Activated CD8-positive, alpha-beta T cell treated with anti-CD3 and anti-CD28 coated beads, Interleukin-2, amount 10 ng/mL, durations not matched to agents 7 days and 5 days (primary cell): ENCODE measurements at regions not wholly inside any gene's neighbourhood (a gene's known extent, or its start where the extent isn't known, plus 50 kb on each side); places are given as distances from the start of the nearest gene placed in this dataset.

Experiments used
- ATAC-seq: fragments of 150-1000 bp; cut with Tn5 transposase; one replicate; pipeline ENCODE4 v1.10.0; 2021; ENCODE audit warnings: moderate library complexity
- CTCF ChIA-PET: fragments of 350-600 bp; sonication (Branson Sonifier 250); formaldehyde crosslinking; loops from one replicate; lab custom pipeline; 2021; ENCODE audit warnings: antibody characterized with exemption; lab: Charles Lee
- POLR2A ChIA-PET: fragments of 350-600 bp; sonication (Branson Sonifier 250); formaldehyde crosslinking; loops from one replicate; lab custom pipeline; 2021; ENCODE audit warnings: antibody characterized with exemption; lab: Charles Lee
- DNase-seq: peaks from one replicate; pipeline ENCODE4 v3.0.0-alpha.2; 2020
- H3K27ac Mint-ChIP-seq: one replicate; pipeline ENCODE4 v1.8.0; 2021; ENCODE audit warnings: mild to moderate bottlenecking, mixed read lengths
- H3K27me3 Mint-ChIP-seq: one replicate; pipeline ENCODE4 v1.8.0; 2021; ENCODE audit warnings: low read depth, mixed read lengths
- H3K36me3 Mint-ChIP-seq: one replicate; pipeline ENCODE4 v1.8.0; 2021; ENCODE audit warnings: low read depth, mixed read lengths
- H3K4me1 Mint-ChIP-seq: one replicate; pipeline ENCODE4 v1.8.0; 2021; ENCODE audit warnings: low read depth, mixed read lengths
- H3K4me3 Mint-ChIP-seq: one replicate; pipeline ENCODE4 v1.8.0; 2021; ENCODE audit warnings: mild to moderate bottlenecking, mixed read lengths
- H3K9me3 Mint-ChIP-seq: one replicate; pipeline ENCODE4 v1.8.0; 2022; ENCODE audit warnings: mixed read lengths; ENCODE audit not compliant: insufficient read depth

DNA sequence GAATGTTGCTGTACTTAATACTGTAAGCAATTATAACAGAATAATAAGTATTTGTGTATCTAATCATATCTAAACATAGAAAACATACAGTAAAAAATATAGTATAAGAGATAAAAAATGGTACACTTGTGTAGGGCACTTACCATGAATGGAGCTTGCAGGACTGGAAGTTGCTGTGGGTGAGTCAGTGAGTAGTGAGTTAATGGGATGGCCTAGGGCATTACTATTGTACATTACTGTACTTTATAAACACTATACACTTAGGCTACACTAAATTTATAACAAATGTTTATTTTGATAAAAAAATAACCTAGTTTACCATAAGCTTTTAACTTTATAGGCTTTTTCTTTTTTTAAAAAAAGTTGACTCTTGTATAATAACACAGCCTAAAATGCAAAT, 1071.2 kb upstream of the SEL1L start:
- Mint-ChIP-seq H3K4me1 (no peaks in the 10 kb centered on the region), H3K9me3 (peaks cover 6% of the 10 kb centered on the region), H3K36me3 (no peaks in the 10 kb centered on the region), H3K4me3 (no peak overlapping the region), H3K27ac (no peak overlapping the region), H3K27me3 (no peaks in the 10 kb centered on the region)
- ChIA-PET POLR2A (no interaction called here), CTCF (no interaction called here)
- no peak for ATAC-seq
- DNase-seq = no peak

DNA sequence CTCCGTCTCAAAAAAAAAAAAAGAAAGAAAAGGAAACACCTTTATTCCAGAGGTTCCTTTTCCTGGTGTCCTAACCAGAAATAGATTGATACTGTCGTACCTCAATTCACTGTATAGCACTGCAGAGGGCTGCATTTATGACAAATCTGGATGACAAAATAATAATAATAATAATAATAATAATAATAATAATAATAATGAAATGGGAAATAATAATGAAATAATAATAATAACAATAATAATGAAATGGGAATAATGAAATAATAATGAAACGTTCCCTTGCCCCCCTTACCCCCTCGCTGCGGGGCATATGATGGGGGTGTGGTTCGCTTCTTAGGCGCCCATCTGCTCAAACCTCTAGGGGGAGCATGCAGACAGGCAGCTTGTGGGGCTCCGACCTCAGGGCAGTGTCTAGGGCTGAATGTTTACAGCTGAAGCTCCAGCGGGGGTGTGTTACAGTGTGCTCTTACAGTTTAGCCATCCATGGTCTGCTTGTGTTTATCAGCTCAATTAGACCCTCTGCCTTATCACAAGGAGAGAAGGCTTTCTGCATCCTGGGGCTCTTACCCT, 1088.3 kb upstream of the SEL1L start:
- Mint-ChIP-seq H3K4me1 (no peaks in the 10 kb centered on the region), H3K27me3 (no peaks in the 10 kb centered on the region), H3K4me3 (no peak overlapping the region), H3K36me3 (no peaks in the 10 kb centered on the region), H3K9me3 (peaks cover 17% of the 10 kb centered on the region), H3K27ac (no peak overlapping the region)
- CTCF ChIA-PET = no interaction called here
- DNase-seq (no peak), ATAC-seq (no peak)
- POLR2A ChIA-PET = no interaction called here

DNA sequence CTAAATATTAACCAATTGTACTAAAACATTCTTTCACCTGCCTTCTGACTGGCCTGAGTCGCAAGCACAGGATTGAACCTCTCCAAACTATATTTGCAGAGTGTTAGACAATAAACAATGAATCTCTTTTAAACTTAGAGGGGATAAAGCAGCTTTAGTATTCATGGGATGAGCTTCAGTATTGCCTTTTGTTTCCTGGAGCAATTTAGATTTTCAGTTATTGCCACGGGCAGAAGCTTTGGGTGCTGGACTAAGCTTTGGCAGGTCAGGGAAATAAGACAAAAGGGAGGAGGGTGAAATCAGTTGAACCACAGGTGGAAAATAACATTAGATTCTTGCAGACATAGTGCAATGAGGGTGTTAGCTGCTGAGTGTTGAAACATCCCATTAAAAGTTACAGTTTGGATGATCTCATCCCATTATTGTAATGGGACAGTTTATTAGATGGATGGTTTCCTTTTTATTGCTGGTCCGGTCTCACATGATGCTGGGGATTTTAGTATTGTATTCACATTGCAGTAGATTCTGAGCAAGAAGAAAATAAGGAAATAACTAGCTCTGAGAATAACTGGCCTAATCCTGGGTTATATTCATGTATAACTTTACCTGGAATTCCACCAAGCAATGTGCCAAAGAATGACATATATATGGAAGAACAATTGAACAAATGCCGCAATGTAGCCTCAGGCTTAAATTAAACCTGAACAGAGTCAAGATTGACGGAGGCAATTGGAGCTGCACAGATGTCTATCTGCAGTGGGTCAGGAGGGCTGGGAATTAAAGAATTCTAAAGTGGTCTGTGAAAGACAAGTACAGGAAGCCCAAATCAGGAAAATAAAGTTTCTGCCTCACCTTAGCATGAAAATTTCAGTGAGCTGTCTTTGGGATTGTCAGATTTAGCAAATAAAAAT, 1092.8 kb upstream of the SEL1L start:
- no peak for DNase-seq
- Mint-ChIP-seq H3K9me3 (peaks cover 9% of the 10 kb centered on the region), H3K27me3 (no peaks in the 10 kb centered on the region), H3K4me3 (no peak overlapping the region), H3K27ac (no peak overlapping the region), H3K4me1 (no peaks in the 10 kb centered on the region), H3K36me3 (no peaks in the 10 kb centered on the region)
- ATAC-seq = no peak
- POLR2A ChIA-PET = no interaction called here
- CTCF ChIA-PET = no interaction called here

DNA sequence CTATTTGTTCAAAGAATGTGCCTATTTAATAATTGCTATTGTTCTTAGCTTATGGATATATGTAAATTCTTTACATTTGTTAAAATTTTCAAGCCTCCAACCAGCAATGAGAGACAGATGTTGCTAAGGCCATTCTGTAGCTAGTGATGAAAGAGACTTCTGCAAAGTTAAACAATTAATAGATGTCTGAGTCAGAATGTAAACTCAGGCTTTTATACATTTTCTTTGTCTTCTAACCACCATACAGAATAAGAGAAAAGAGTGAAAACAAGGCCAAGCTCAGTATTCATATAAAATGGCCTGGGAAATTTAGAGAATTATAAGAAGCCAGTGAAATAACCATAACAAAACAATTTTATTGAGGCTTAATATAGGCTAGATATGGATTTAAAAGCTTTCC, 1102.3 kb upstream of the SEL1L start:
- ATAC-seq (no peak), DNase-seq (no peak)
- POLR2A ChIA-PET = no interaction called here
- peaks cover 21% of the 10 kb centered on the region for H3K9me3 Mint-ChIP-seq
- no peaks in the 10 kb centered on the region for H3K36me3 Mint-ChIP-seq
- CTCF ChIA-PET = no interaction called here
- no peaks in the 10 kb centered on the region for H3K27me3 Mint-ChIP-seq
- no peak overlapping the region for H3K27ac Mint-ChIP-seq
- H3K4me1 Mint-ChIP-seq = no peaks in the 10 kb centered on the region
- H3K4me3 Mint-ChIP-seq = no peak overlapping the region

DNA sequence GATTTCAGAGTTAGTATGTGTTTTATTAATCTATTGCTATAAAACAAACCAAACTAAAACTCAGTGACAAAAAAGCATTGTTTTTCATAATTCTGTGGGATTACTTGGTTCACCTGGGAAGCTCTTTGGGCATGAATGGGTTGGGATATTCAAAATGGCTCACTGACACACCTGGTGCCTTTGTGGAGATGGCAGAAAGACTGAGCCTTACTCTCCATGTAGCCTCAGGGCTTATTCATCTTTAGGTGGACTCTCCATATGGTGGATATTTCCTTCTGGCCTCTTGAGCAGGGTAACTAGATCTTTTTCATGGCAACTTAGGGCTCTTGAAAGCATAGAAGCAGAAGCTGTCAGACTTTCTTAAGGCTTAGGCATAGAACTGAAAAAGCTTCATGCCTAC, 1102.8 kb upstream of the SEL1L start:
- H3K27me3 Mint-ChIP-seq = no peaks in the 10 kb centered on the region
- H3K4me3 Mint-ChIP-seq = no peak overlapping the region
- H3K27ac Mint-ChIP-seq = no peak overlapping the region
- no peaks in the 10 kb centered on the region for H3K36me3 Mint-ChIP-seq
- ATAC-seq (no peak), DNase-seq (no peak)
- no peaks in the 10 kb centered on the region for H3K4me1 Mint-ChIP-seq
- CTCF ChIA-PET = no interaction called here
- POLR2A ChIA-PET = no interaction called here
- H3K9me3 Mint-ChIP-seq = peaks cover 20% of the 10 kb centered on the region

DNA sequence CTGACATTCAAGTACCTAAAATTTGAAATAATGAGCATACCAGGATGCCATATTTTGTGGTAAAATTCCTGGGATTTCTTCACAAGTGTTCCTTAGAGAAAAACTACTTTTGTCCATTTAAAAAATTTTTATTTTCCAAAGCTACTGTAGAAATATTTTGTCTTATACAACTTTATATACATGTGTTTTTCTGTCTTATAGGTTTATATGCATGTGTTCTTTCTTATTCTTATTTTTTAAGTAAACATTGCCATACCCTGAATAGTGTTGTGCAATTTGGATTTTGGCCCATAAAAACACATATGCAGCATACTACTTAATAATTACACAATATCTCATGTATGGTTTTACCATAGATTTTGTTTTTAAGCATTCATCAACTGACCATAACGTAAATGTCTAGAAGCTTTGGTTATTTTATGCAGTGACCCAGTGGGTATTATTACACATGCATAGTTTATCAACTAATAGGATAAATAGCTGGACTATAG, 1107.4 kb upstream of the SEL1L start:
- Mint-ChIP-seq H3K27ac (no peak overlapping the region), H3K4me3 (no peak overlapping the region), H3K27me3 (no peaks in the 10 kb centered on the region), H3K36me3 (no peaks in the 10 kb centered on the region), H3K9me3 (peaks cover 4% of the 10 kb centered on the region), H3K4me1 (no peaks in the 10 kb centered on the region)
- ChIA-PET POLR2A (no interaction called here), CTCF (no interaction called here)
- ATAC-seq = no peak
- DNase-seq = no peak

DNA sequence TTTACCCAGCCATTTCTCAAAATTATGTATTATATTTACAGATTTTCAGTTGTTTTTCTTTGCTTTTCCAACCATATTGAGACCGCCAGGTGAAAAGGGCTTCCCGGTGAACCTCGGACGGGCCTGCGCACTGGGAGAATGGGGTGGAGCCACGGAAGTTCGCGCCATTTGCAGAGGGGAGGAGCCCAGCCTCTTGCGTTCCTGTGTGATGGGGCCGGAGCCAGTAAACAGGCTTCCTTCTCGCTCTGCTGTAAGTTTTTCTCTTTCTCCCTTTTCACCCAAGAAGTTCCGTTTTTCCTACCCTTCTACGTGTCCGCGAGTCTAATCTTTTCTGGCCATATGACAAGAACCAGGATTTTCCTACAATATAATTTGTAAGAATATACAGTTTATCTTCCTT, 1108.8 kb upstream of the SEL1L start:
- no peak for DNase-seq
- no peaks in the 10 kb centered on the region for H3K36me3 Mint-ChIP-seq
- POLR2A ChIA-PET = no interaction called here
- H3K9me3 Mint-ChIP-seq = peaks cover 5% of the 10 kb centered on the region
- no peak overlapping the region for H3K27ac Mint-ChIP-seq
- no peaks in the 10 kb centered on the region for H3K4me1 Mint-ChIP-seq
- no peak overlapping the region for H3K4me3 Mint-ChIP-seq
- CTCF ChIA-PET = no interaction called here
- ATAC-seq = no peak
- H3K27me3 Mint-ChIP-seq = no peaks in the 10 kb centered on the region

DNA sequence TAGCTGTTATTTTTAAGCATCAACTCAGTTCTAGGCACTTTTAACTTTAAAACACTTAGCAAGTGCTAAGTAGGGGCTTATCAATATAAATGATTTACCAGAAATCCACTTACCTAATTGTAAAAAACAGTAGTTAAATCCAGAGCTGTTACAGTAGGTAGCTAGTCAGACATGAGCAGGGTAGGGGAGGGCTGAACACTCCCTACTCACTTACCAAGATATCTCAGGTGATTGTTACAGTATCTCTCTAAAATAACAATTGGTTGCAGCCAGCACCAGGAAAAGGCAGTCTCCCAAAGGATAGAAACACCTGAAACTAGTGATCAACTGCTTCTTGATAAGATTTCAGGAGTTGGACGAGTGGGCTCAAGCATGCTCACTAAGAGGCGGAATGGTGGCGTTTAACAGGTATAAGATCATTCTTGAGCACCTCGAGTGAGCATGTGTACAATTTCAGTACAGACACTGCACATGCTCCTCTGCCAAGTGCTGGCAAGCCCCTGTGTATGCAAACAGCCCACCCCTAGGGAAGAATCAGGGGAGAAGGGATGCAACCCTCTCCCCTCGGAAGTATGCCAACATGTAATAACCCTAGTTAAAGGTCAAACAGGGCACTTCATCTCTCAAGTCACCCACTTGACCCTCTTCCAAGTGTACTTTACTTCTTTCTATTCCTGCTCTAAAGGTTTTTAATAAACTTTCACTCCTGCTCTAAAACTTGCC, 1113.6 kb upstream of the SEL1L start:
- Mint-ChIP-seq H3K4me1 (no peaks in the 10 kb centered on the region), H3K27me3 (no peaks in the 10 kb centered on the region), H3K4me3 (no peak overlapping the region), H3K36me3 (no peaks in the 10 kb centered on the region), H3K9me3 (peaks cover 7% of the 10 kb centered on the region), H3K27ac (no peak overlapping the region)
- ChIA-PET POLR2A (no interaction called here), CTCF (no interaction called here)
- DNase-seq = no peak
- ATAC-seq = no peak

DNA sequence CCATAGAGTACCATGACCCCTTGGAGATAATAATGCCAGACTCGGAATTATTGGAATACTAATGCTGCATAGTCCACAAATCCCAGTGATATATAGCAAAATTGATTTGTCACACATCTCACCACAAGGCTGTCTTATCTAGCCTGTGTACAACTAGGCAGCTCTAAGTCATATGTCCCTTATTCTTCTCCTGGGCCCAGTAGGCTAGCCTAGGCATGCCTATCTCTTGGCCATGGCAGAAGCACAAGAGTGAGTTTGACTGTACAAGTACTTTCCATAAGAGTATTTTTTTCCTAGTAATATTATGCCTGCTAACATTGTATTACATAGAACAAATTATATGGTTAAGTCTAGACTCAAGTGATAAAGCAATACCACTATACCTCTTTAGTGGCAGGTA, 1122.1 kb upstream of the SEL1L start:
- ChIA-PET POLR2A (no interaction called here), CTCF (no interaction called here)
- Mint-ChIP-seq H3K36me3 (no peaks in the 10 kb centered on the region), H3K27me3 (no peaks in the 10 kb centered on the region), H3K9me3 (no peaks in the 10 kb centered on the region), H3K27ac (no peak overlapping the region), H3K4me3 (no peak overlapping the region), H3K4me1 (no peaks in the 10 kb centered on the region)
- ATAC-seq (no peak), DNase-seq (no peak)

DNA sequence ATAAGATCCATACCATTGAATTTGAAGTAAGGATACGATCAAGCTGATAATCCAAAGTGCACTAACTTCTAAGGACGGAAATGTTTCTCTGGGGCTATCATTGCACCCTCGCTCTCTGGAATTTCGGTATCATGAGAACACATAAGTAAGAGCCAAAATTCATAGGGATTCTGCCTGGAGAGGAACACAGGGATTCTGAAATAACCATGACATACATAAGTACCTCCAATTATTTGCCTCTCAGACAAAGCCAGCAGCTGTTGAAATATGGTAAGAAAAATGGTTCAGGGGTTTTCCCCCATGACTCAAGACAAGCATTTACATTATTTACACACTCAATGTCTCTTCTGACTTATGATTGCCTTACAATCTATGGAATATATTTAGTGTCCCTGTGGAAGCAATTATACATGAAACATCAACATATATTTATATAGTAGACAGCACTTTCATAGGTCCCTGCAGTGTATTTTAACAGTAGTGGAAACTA, 1123.6 kb upstream of the SEL1L start:
- no peak overlapping the region for H3K4me3 Mint-ChIP-seq
- POLR2A ChIA-PET = no interaction called here

DNA sequence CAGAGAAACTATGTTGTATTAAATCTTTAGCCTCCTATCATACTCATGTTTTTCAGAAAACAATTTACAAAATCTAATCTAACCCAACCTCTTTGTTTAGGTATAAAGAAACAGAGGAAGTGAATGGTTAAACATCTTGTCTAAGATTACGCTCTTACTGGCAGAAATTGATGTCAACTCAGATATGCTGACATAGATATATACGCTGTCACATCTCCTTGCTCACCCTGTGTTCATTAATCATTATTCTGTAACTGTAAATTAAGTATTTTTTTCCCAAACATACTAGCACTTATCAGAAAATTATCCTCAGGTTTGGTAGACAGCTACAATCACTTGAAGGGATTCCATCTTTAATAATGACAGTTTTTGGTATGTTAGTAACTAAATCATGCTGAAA, 1127.6 kb upstream of the SEL1L start:
- Mint-ChIP-seq H3K9me3 (peaks cover 9% of the 10 kb centered on the region), H3K36me3 (no peaks in the 10 kb centered on the region), H3K27me3 (no peaks in the 10 kb centered on the region), H3K4me3 (no peak overlapping the region), H3K4me1 (no peaks in the 10 kb centered on the region), H3K27ac (no peak overlapping the region)
- POLR2A ChIA-PET = no interaction called here
- no peak for ATAC-seq
- CTCF ChIA-PET = no interaction called here
- no peak for DNase-seq

More for the DNA sequence above, 1123.6 kb upstream of the SEL1L start:
- Mint-ChIP-seq H3K9me3 (no peaks in the 10 kb centered on the region), H3K36me3 (no peaks in the 10 kb centered on the region), H3K4me1 (no peaks in the 10 kb centered on the region), H3K27me3 (no peaks in the 10 kb centered on the region), H3K27ac (no peak overlapping the region)
- DNase-seq (no peak), ATAC-seq (no peak)
- CTCF ChIA-PET = no interaction called here

DNA sequence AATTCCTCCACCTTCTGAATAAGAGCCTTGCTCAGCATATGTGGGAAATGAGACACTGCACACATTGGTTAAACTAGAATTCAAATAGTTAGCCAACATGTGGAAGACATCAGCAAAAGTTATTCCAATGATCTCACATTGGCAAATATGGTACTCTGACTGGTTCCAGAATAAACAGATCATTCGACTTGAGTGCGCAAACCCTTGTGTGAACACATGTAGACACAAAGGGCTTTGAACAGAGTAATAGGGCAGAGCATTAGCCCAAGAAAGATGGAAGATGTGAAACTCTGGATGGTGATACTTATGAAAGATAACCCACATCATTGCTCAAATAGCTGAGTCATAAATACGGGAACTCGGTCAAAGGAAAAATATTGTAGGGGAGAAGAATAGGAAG, 1133.4 kb upstream of the SEL1L start:
- Mint-ChIP-seq H3K4me1 (no peaks in the 10 kb centered on the region), H3K36me3 (no peaks in the 10 kb centered on the region), H3K4me3 (no peak overlapping the region), H3K9me3 (peaks cover 9% of the 10 kb centered on the region), H3K27me3 (no peaks in the 10 kb centered on the region), H3K27ac (no peak overlapping the region)
- POLR2A ChIA-PET = no interaction called here
- ATAC-seq = no peak
- no peak for DNase-seq
- CTCF ChIA-PET = no interaction called here
